HepG2 (cell line): ENCODE measurements at regions not wholly inside any gene's neighbourhood (a gene's known extent, or its start where the extent isn't known, plus 50 kb on each side); places are given as distances from the start of the nearest gene placed in this dataset.

Experiments used
- CBX1 ChIP-seq: IDR thresholded peaks from one replicate; pipeline ENCODE4 v1.6.1; 2016; ENCODE audit warnings: antibody characterized with exemption, low read depth
- CEBPZ ChIP-seq: IDR thresholded peaks from 2 replicates; pipeline ENCODE4 v1.6.1; 2012; ENCODE audit warnings: low read length, improper control_type of control experiment
- DR1 ChIP-seq: sonication (generic); formaldehyde crosslinking; IDR thresholded peaks from 2 replicates; pipeline ENCODE4 v1.8.0; 2021; ENCODE audit warnings: mild to moderate bottlenecking, missing genetic modification reagents, inconsistent platforms
- ETV6 ChIP-seq: sonication (generic); formaldehyde crosslinking; conservative IDR thresholded peaks from 2 replicates; pipeline ENCODE4 v1.4.0; 2020; ENCODE audit warnings: missing genetic modification reagents
- IRF9 ChIP-seq: sonication (generic); formaldehyde crosslinking; IDR thresholded peaks from 2 replicates; pipeline ENCODE4 v1.8.0; 2022; ENCODE audit warnings: missing genetic modification reagents, mild to moderate bottlenecking, borderline replicate concordance
- JDP2 ChIP-seq: sonication (generic); formaldehyde crosslinking; IDR thresholded peaks from 2 replicates; pipeline ENCODE4 v1.8.1; 2022; ENCODE audit warnings: missing genetic modification reagents, borderline replicate concordance
- KLF16 ChIP-seq, 2 experiments: sonication (generic) in 1 of 2; formaldehyde crosslinking in 1 of 2; IDR thresholded peaks; 2 replicates each; pipeline versions ENCODE4 v1.6.1 to v1.8.0; 2016 to 2023; ENCODE audit warnings: missing genetic modification reagents in 2 of 2, missing compliant biosample characterization in 1 of 2
- MAFG ChIP-seq: sonication (generic); formaldehyde crosslinking; IDR thresholded peaks from 2 replicates; pipeline ENCODE4 v1.5.1; 2020; ENCODE audit warnings: mild to moderate bottlenecking, missing genetic modification reagents
- MNT ChIP-seq: fragments of 450-650 bp; IDR thresholded peaks from 2 replicates; pipeline ENCODE4 v1.6.1; 2016
- NRL ChIP-seq: sonication (generic); formaldehyde crosslinking; IDR thresholded peaks from 2 replicates; pipeline ENCODE4 v1.5.0; 2020; ENCODE audit warnings: missing genetic modification reagents, mild to moderate bottlenecking, moderate library complexity, borderline replicate concordance
- RFX1 ChIP-seq: fragments of 450-650 bp; IDR thresholded peaks from 2 replicates; pipeline ENCODE4 v1.6.1; 2017
- SOX13 ChIP-seq, 3 experiments: fragments of 450-650 bp in 1 of 3; sonication (generic) in 1 of 3; formaldehyde crosslinking in 1 of 3; IDR thresholded peaks in 2 of 3; conservative IDR thresholded peaks in 1 of 3; 2 replicates each; pipeline versions ENCODE4 v1.5.0 to v1.6.1; 2016 to 2020; ENCODE audit warnings: antibody characterized with exemption in 1 of 3, mild to moderate bottlenecking in 1 of 3, missing compliant biosample characterization in 1 of 3, missing genetic modification reagents in 1 of 3, moderate library complexity in 1 of 3
- ZNF260 ChIP-seq: sonication (generic); formaldehyde crosslinking; IDR thresholded peaks from 2 replicates; pipeline ENCODE4 v1.4.0; 2020; ENCODE audit warnings: missing genetic modification reagents, low read depth, mild to moderate bottlenecking, borderline replicate concordance
- ZNF362 ChIP-seq: sonication (generic); formaldehyde crosslinking; IDR thresholded peaks from 2 replicates; pipeline ENCODE4 v1.4.0; 2020; ENCODE audit warnings: missing genetic modification reagents, mild to moderate bottlenecking, borderline replicate concordance
- ZNF510 ChIP-seq: sonication (generic); formaldehyde crosslinking; IDR thresholded peaks from 2 replicates; pipeline ENCODE4 v1.4.0; 2020; ENCODE audit warnings: low read depth, mild to moderate bottlenecking, missing genetic modification reagents
- ZNF660 ChIP-seq: sonication (generic); formaldehyde crosslinking; IDR thresholded peaks from 2 replicates; pipeline ENCODE4 v1.5.1; 2020; ENCODE audit warnings: mild to moderate bottlenecking, low read depth, missing genetic modification reagents, borderline replicate concordance
- ZNF879 ChIP-seq: sonication (generic); formaldehyde crosslinking; IDR thresholded peaks from 2 replicates; pipeline ENCODE4 v1.8.1; 2023; ENCODE audit warnings: missing genetic modification reagents
- ZNF883 ChIP-seq: sonication (generic); formaldehyde crosslinking; IDR thresholded peaks from 2 replicates; pipeline ENCODE4 v1.5.1; 2020; ENCODE audit warnings: mild to moderate bottlenecking, missing genetic modification reagents; ENCODE audit errors: not compliant biosample characterization
- ZSCAN20 ChIP-seq: sonication (generic); formaldehyde crosslinking; IDR thresholded peaks from 2 replicates; pipeline ENCODE4 v1.4.0; 2020; ENCODE audit warnings: missing genetic modification reagents, mild to moderate bottlenecking, borderline replicate concordance

- TF ChIP-seq MAFG (CRISPR knock-in tag) (no peak), MNT (0 out of 2 replicates have a peak, but pooled peaks have one; percentile 7), SOX13 (IDR thresholded peaks at IDR 0.05) (no peak), SOX13 (CRISPR knock-in tag; conservative IDR thresholded peaks at IDR 0.05 in 1 of 2, IDR thresholded peaks at IDR 0.05 in 1 of 2) (no peak; a peak in 1 of 4 replicates), KLF16 (CRISPR knock-in tag; IDR thresholded peaks at IDR 0.05) (peak in 1 of 2 experiments; percentile 76; a peak in 2 of 4 replicates), CEBPZ (no peak), JDP2 (no peak; the same call in 1 of the 2 replicates), ZSCAN20 (CRISPR knock-in tag) (peak; percentile 92), RFX1 (no peak), IRF9 (peak; percentile 51; the same call in 1 of the 2 replicates), ZNF510 (no peak), NRL (CRISPR knock-in tag) (peak; percentile 74), DR1 (peak; percentile 82; the same call in 1 of the 2 replicates), ZNF260 (CRISPR knock-in tag) (no peak), ZNF362 (CRISPR knock-in tag) (peak; percentile 32; the same call in 1 of the 2 replicates), CBX1 (peak; percentile 55), ZNF883 (CRISPR knock-in tag) (peak; percentile 85), ZNF660 (CRISPR knock-in tag) (no peak), ZNF879 (CRISPR knock-in tag) (no peak; the same call in 1 of the 2 replicates), ETV6 (CRISPR knock-in tag) (no peak; the same call in 1 of the 2 replicates)
These were observed 53.7 kb upstream of the PTPDC1 start (continued) for GRCh38 chr9:94030318-94031179.
